Esophagus muscularis mucosa (tissue), 4 donors: ENCODE measurements at regions not wholly inside any gene's neighbourhood (a gene's known extent, or its start where the extent isn't known, plus 50 kb on each side); places are given as distances from the start of the nearest gene placed in this dataset.

ENCODE experiments used
- EP300 ChIP-seq: sonication (generic); formaldehyde crosslinking; IDR thresholded peaks from one replicate; pipeline ENCODE4 v1.6.1; 2017; ENCODE audit warnings: antibody characterized with exemption
- POLR2A ChIP-seq: fragments of 450-650 bp; IDR thresholded peaks from one replicate; pipeline ENCODE4 v1.6.1; 2017; ENCODE audit warnings: antibody characterized with exemption, moderate library complexity, mild to moderate bottlenecking, low read depth
- POLR2AphosphoS5 ChIP-seq, 2 donors: sonication (generic); formaldehyde crosslinking; IDR thresholded peaks; one replicate each; pipeline ENCODE4 v1.6.1; 2017; ENCODE audit warnings: antibody characterized with exemption in 2 of 2
- TF ChIP-seq, protein P1 (sequence below), 3 experiments: fragments of 200-600 bp in 2 of 3; fragments of 450-650 bp in 1 of 3; sonication (generic) in 2 of 3; IDR thresholded peaks; one replicate each; pipeline ENCODE4 v1.5.1; 2017 to 2019; ENCODE audit warnings: antibody characterized with exemption in 3 of 3, mild to moderate bottlenecking in 2 of 3, moderate library complexity in 1 of 3

DNA sequence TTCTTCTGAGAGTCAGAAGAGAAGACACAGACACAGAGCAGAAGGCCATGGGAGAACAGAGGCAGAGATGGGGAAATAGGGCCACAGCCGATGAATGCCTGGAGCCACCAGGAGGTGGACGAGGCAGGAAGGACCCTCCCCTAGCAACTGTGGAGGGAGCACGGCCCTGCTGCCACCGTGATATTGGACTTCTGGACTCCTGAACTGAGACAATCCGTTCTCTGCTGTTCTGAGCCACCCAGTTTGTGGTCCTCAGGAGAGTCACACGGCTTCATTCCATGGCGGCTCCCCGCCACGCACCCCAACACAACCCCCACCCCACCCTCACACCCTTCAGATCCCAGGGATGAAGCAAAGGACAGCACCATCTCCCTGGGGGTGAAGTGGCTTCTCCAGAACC is 338.1 kb downstream of the CTTN start:
- TF ChIP-seq, protein P1, sequence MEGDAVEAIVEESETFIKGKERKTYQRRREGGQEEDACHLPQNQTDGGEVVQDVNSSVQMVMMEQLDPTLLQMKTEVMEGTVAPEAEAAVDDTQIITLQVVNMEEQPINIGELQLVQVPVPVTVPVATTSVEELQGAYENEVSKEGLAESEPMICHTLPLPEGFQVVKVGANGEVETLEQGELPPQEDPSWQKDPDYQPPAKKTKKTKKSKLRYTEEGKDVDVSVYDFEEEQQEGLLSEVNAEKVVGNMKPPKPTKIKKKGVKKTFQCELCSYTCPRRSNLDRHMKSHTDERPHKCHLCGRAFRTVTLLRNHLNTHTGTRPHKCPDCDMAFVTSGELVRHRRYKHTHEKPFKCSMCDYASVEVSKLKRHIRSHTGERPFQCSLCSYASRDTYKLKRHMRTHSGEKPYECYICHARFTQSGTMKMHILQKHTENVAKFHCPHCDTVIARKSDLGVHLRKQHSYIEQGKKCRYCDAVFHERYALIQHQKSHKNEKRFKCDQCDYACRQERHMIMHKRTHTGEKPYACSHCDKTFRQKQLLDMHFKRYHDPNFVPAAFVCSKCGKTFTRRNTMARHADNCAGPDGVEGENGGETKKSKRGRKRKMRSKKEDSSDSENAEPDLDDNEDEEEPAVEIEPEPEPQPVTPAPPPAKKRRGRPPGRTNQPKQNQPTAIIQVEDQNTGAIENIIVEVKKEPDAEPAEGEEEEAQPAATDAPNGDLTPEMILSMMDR (IDR thresholded peaks at IDR 0.05), result no peak
- TF ChIP-seq POLR2A, result no peak
- no peak for TF ChIP-seq POLR2AphosphoS5 (IDR thresholded peaks at IDR 0.05)
- no peak for TF ChIP-seq EP300
